SK-N-MC (cell line): ENCODE measurements at regions not wholly inside any gene's neighbourhood (a gene's known extent, or its start where the extent isn't known, plus 50 kb on each side); places are given as distances from the start of the nearest gene placed in this dataset.

ENCODE experiments used
- EZH2 ChIP-seq: fragments of 200-600 bp; sonication (generic); IDR thresholded peaks from one replicate; pipeline ENCODE4 v1.6.1; 2017; ENCODE audit warnings: antibody characterized with exemption
- FOXP2 ChIP-seq: optimal IDR thresholded peaks from 2 replicates; pipeline ENCODE3; 2011; ENCODE audit warnings: mild to moderate bottlenecking, moderate library complexity; ENCODE audit not compliant: insufficient read depth; ENCODE audit errors: extremely low read length, control extremely low read depth
- POLR2AphosphoS5 ChIP-seq: IDR thresholded peaks from 2 replicates; pipeline ENCODE4 v1.6.1; 2012; ENCODE audit warnings: mild to moderate bottlenecking, low read depth, low read length, borderline replicate concordance

DNA sequence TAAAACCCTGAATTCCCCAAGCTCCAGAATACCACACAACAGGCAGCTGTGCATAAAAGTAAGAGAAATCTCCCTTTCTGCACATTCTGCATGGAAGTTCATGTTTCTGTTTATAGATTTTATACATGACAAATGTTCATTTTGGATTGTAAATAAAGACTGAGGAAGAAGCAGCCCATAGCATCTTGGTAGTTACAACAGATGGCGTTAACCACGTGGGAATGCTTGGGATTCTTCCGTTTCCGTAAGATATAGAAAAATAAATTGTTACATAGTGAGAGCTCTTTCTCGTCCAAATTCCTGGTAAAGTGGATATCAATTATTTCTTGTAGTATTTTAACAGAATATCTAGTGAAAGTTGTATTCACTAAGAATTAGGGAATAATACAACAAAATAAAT lies 1016.5 kb downstream of the GRM8 start:
- no peak for TF ChIP-seq POLR2AphosphoS5
- no peak for TF ChIP-seq EZH2
- no peak for TF ChIP-seq FOXP2
